Tibial artery (tissue), 4 donors: ENCODE measurements at regions not wholly inside any gene's neighbourhood (a gene's known extent, or its start where the extent isn't known, plus 50 kb on each side); places are given as distances from the start of the nearest gene placed in this dataset.
"Not testable (repeated sequence)": the region's sequence is repeated elsewhere in the genome, so short reads cannot be mapped to it uniquely, and the experiment has no call there.

ENCODE experiments used
- DNase-seq, 2 donors: peaks; one replicate each; pipeline ENCODE4 v3.0.0-alpha.2; 2019
- H3K27ac ChIP-seq, 2 donors: fragments of 200-600 bp; sonication (generic) in 1 of 2; 1 replicate in 1 of 2; 2 replicates in 1 of 2; pipeline ENCODE4 v1.5.1; 2018 to 2019; ENCODE audit warnings: mild to moderate bottlenecking in 1 of 2
- H3K27me3 ChIP-seq, 2 donors: fragments of 200-600 bp; sonication (generic) in 1 of 2; one replicate each; pipeline versions ENCODE4 v1.5.1 to v1.6.0; 2016 to 2019
- H3K36me3 ChIP-seq, 3 donors: fragments of 200-600 bp; sonication (generic) in 2 of 3; one replicate each; pipeline ENCODE4 v1.5.1; 2016 to 2019; ENCODE audit warnings: mild to moderate bottlenecking in 2 of 3
- H3K4me1 ChIP-seq, 4 donors: fragments of 200-600 bp; sonication (generic) in 2 of 4; 1 replicate in 3 of 4; 2 replicates in 1 of 4; pipeline ENCODE4 v1.5.1; 2016 to 2019
- H3K4me3 ChIP-seq, 2 donors: fragments of 200-600 bp; sonication (generic) in 1 of 2; 1 replicate in 1 of 2; 2 replicates in 1 of 2; pipeline ENCODE4 v1.5.1; 2018 to 2019; ENCODE audit warnings: mild to moderate bottlenecking in 2 of 2
- H3K9me3 ChIP-seq, 3 donors: fragments of 200-600 bp; sonication (generic) in 1 of 3; one replicate each; pipeline ENCODE4 v1.5.1; 2016 to 2019
- CTCF ChIP-seq, 2 experiments: fragments of 200-600 bp in 1 of 2; fragments of 450-650 bp in 1 of 2; IDR thresholded peaks; one replicate each; pipeline ENCODE4 v1.5.1; 2017 to 2019; ENCODE audit warnings: antibody characterized with exemption in 2 of 2, mild to moderate bottlenecking in 1 of 2, moderate library complexity in 1 of 2
- intact Hi-C: fragments of 100-400 bp; cut with DNase I; formaldehyde crosslinking; loops from one replicate; pipeline ENCODE4 v1.15.0; 2023; ENCODE audit warnings: low total_unique reads

GRCh38 chr5:1603916-1604315 lies 80.2 kb upstream of the LPCAT1 start:
- DNase-seq, H3K27me3 ChIP-seq, H3K27ac ChIP-seq, intact Hi-C loops, H3K36me3 ChIP-seq, H3K4me1 ChIP-seq, H3K4me3 ChIP-seq, H3K9me3 ChIP-seq: not testable (repeated sequence)

- H3K27ac ChIP-seq, intact Hi-C loops, H3K9me3 ChIP-seq, H3K36me3 ChIP-seq, H3K27me3 ChIP-seq, H3K4me1 ChIP-seq, DNase-seq, H3K4me3 ChIP-seq: not testable (repeated sequence)
These were observed 77.8 kb upstream of the LPCAT1 start for GRCh38 chr5:1601565-1601964.

- H3K27me3 ChIP-seq, H3K36me3 ChIP-seq, H3K4me1 ChIP-seq, DNase-seq, H3K9me3 ChIP-seq, intact Hi-C loops, H3K4me3 ChIP-seq, H3K27ac ChIP-seq: not testable (repeated sequence)
These were observed 75.4 kb upstream of the LPCAT1 start for GRCh38 chr5:1598950-1599737.

GRCh38 chr5:1597093-1597473 lies 73.3 kb upstream of the LPCAT1 start:
- H3K27me3 ChIP-seq, H3K36me3 ChIP-seq, intact Hi-C loops, DNase-seq, H3K27ac ChIP-seq, H3K9me3 ChIP-seq: not testable (repeated sequence)
- Histone ChIP-seq H3K4me3 (peak overlapping the region in 1 of 2 donors; percentile 18), H3K4me1 (peaks cover 0 to 13% (median 7%) of the 10 kb centered on the region in 4 donors)

GRCh38 chr5:1596462-1597092 lies 72.8 kb upstream of the LPCAT1 start:
- H3K27ac ChIP-seq, intact Hi-C loops, H3K36me3 ChIP-seq, H3K9me3 ChIP-seq, DNase-seq, H3K27me3 ChIP-seq: not testable (repeated sequence)
- Histone ChIP-seq H3K4me3 (peak overlapping the region in 1 of 2 donors; percentile 18), H3K4me1 (peaks cover 0 to 13% (median 7%) of the 10 kb centered on the region in 4 donors)

- peak in 1 of 2 experiments; percentile 8 for TF ChIP-seq CTCF (IDR thresholded peaks at IDR 0.05)
- Histone ChIP-seq H3K9me3 (no peaks in the 10 kb centered on the region), H3K4me3 (peak overlapping the region; percentile 54 to 65), H3K36me3 (no peaks in the 10 kb centered on the region), H3K27me3 (no peaks in the 10 kb centered on the region), H3K27ac (peak overlapping the region; percentile 65 to 70), H3K4me1 (peaks cover 0 to 13% (median 7%) of the 10 kb centered on the region in 4 donors)
- intact Hi-C loops = no loop called here
- DNase-seq = peak; percentile 34 to 78
These were observed 70.8 kb upstream of the LPCAT1 start for GRCh38 chr5:1594357-1595106.

- intact Hi-C loops = no loop called here
- no peak for DNase-seq
- Histone ChIP-seq H3K27ac (peak overlapping the region; percentile 65 to 70), H3K9me3 (no peaks in the 10 kb centered on the region), H3K4me3 (peak overlapping the region; percentile 54 to 65), H3K36me3 (peaks cover 0 to 3% (median 2%) of the 10 kb centered on the region in 3 donors), H3K4me1 (peaks cover 0 to 13% (median 7%) of the 10 kb centered on the region in 4 donors), H3K27me3 (no peaks in the 10 kb centered on the region)
- no peak for TF ChIP-seq CTCF (IDR thresholded peaks at IDR 0.05)
These were observed 70.2 kb upstream of the LPCAT1 start for GRCh38 chr5:1593903-1594356.

- DNase-seq, intact Hi-C loops, H3K9me3 ChIP-seq, H3K4me1 ChIP-seq, H3K27me3 ChIP-seq, H3K27ac ChIP-seq, H3K4me3 ChIP-seq: not testable (repeated sequence)
- H3K36me3 ChIP-seq = peaks cover 0 to 29% (median 18%) of the 10 kb centered on the region in 3 donors
These were observed 64.4 kb upstream of the LPCAT1 start for GRCh38 chr5:1588071-1588694.

- DNase-seq, H3K4me1 ChIP-seq, H3K27me3 ChIP-seq, intact Hi-C loops, H3K9me3 ChIP-seq, H3K4me3 ChIP-seq, H3K27ac ChIP-seq: not testable (repeated sequence)
- H3K36me3 ChIP-seq = peaks cover 7 to 33% (median 19%) of the 10 kb centered on the region in 3 donors
These were observed 59.5 kb upstream of the LPCAT1 start for GRCh38 chr5:1583081-1583875.

- DNase-seq, H3K27ac ChIP-seq, H3K4me3 ChIP-seq, H3K27me3 ChIP-seq, H3K4me1 ChIP-seq, intact Hi-C loops, H3K9me3 ChIP-seq: not testable (repeated sequence)
- H3K36me3 ChIP-seq = peaks cover 7 to 30% (median 12%) of the 10 kb centered on the region in 3 donors
These were observed 55.6 kb upstream of the LPCAT1 start for GRCh38 chr5:1579389-1579788.
